Sigmoid colon (tissue), 6 donors: ENCODE measurements at regions not wholly inside any gene's neighbourhood (a gene's known extent, or its start where the extent isn't known, plus 50 kb on each side); places are given as distances from the start of the nearest gene placed in this dataset.

Experiments used
- DNase-seq: peaks from one replicate; pipeline ENCODE4 v3.0.0-alpha.2; 2019
- H3K27ac ChIP-seq, 4 donors: fragments of 200-600 bp; sonication (generic); one replicate each; pipeline ENCODE4 v1.5.1; 2016 to 2019; ENCODE audit warnings: mild to moderate bottlenecking in 1 of 4
- H3K27me3 ChIP-seq, 3 donors: fragments of 200-600 bp; sonication (generic); one replicate each; pipeline ENCODE4 v1.5.1; 2019; ENCODE audit warnings: mild to moderate bottlenecking in 1 of 3
- H3K36me3 ChIP-seq, 4 donors: fragments of 200-600 bp; sonication (generic); one replicate each; pipeline ENCODE4 v1.5.1; 2016 to 2019
- H3K4me1 ChIP-seq, 4 donors: fragments of 200-600 bp; sonication (generic); one replicate each; pipeline ENCODE4 v1.5.1; 2017 to 2019
- H3K4me3 ChIP-seq, 4 donors: fragments of 200-600 bp; sonication (generic); one replicate each; pipeline ENCODE4 v1.5.1; 2017 to 2019; ENCODE audit warnings: mild to moderate bottlenecking in 2 of 4, moderate library complexity in 1 of 4
- H3K9me3 ChIP-seq, 4 donors: fragments of 200-600 bp in 3 of 4; sonication (generic) in 3 of 4; one replicate each; pipeline versions ENCODE4 v1.5.1 to v1.6.1; 2013 to 2019
- CTCF ChIP-seq, 4 experiments: fragments of 450-650 bp in 3 of 4; fragments of 200-600 bp in 1 of 4; IDR thresholded peaks; one replicate each; pipeline ENCODE4 v1.5.1; 2016 to 2019; ENCODE audit warnings: antibody characterized with exemption in 4 of 4, mild to moderate bottlenecking in 3 of 4, moderate library complexity in 2 of 4
- EP300 ChIP-seq, 4 donors: sonication (generic); formaldehyde crosslinking; IDR thresholded peaks; one replicate each; pipeline ENCODE4 v1.6.1; 2017; ENCODE audit warnings: antibody characterized with exemption in 4 of 4
- POLR2A ChIP-seq, 2 donors: fragments of 450-650 bp; IDR thresholded peaks; one replicate each; pipeline ENCODE4 v1.6.1; 2016; ENCODE audit warnings: antibody characterized with exemption in 2 of 2, mild to moderate bottlenecking in 2 of 2, moderate library complexity in 2 of 2
- POLR2AphosphoS5 ChIP-seq, 4 donors: sonication (generic); formaldehyde crosslinking; IDR thresholded peaks; one replicate each; pipeline ENCODE4 v1.6.1; 2017; ENCODE audit warnings: antibody characterized with exemption in 4 of 4
- WGBS, 2 donors: extraction: QIAGEN DNeasy Blood & Tissue Kit; methylation state at CpG; one replicate each; pipeline ENCODE4 v1.1.7; 2013; 5-methylcytosine and 5-hydroxymethylcytosine counted together
- intact Hi-C: fragments of 100-400 bp; cut with DNase I; formaldehyde crosslinking; loops from one replicate; pipeline ENCODE4 v1.15.1; 2023
- donor health status: healthy with polysubstance abuse.
- donor health status: healthy.

DNA sequence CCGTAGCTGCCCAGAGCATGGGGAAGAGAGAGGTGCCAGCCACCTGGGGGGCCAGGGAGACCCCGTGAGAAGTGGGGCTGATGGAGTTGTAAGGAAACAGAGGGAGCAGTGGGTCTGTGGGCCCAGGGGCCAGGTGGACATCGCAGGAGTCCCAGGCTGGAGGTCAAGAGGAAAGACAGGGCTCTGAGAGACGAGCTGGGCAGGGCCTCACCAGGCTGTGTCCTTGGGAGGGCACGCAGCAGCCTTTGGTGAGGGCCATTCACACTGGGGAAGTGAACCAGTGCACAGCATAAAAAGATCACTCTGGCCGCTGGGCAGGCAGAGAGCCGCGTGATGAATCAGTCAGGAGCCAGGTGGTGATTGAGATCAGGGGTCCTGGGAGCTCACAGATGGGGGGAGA is 73.9 kb upstream of the FOXQ1 start:
- intact Hi-C loops, result no loop called here
- Histone ChIP-seq H3K36me3 (no peaks in the 10 kb centered on the region), H3K4me3 (no peak overlapping the region), H3K4me1 (peaks cover 0 to 5% (median 0%) of the 10 kb centered on the region in 4 donors), H3K27ac (no peak overlapping the region), H3K9me3 (no peaks in the 10 kb centered on the region), H3K27me3 (peaks cover 0 to 9% (median 0%) of the 10 kb centered on the region in 3 donors)
- TF ChIP-seq POLR2A (IDR thresholded peaks at IDR 0.05) (no peak), CTCF (IDR thresholded peaks at IDR 0.05) (no peak), POLR2AphosphoS5 (IDR thresholded peaks at IDR 0.05) (no peak)
- no peak for DNase-seq
- WGBS, 2 donors, result 87 to 88% methylated on average over 8 of the region's 8 CpGs

- DNase-seq, result no peak
- no peak overlapping the region for H3K4me3 ChIP-seq
- 90 to 91% methylated on average over 15 of the region's 15 CpGs for WGBS, 2 donors
- TF ChIP-seq EP300 (IDR thresholded peaks at IDR 0.05) (no peak), CTCF (IDR thresholded peaks at IDR 0.05) (no peak), POLR2A (IDR thresholded peaks at IDR 0.05) (no peak), POLR2AphosphoS5 (IDR thresholded peaks at IDR 0.05) (no peak)
- H3K27ac ChIP-seq, result no peak overlapping the region
- no peaks in the 10 kb centered on the region for H3K36me3 ChIP-seq
- H3K4me1 ChIP-seq, result peaks cover 0 to 5% (median 0%) of the 10 kb centered on the region in 4 donors
- no peaks in the 10 kb centered on the region for H3K9me3 ChIP-seq
- peaks cover 0 to 9% (median 0%) of the 10 kb centered on the region in 3 donors for H3K27me3 ChIP-seq
- intact Hi-C loops, result no loop called here
These were observed 74.3 kb upstream of the FOXQ1 start for GRCh38 chr6:1237636-1238035.

DNA sequence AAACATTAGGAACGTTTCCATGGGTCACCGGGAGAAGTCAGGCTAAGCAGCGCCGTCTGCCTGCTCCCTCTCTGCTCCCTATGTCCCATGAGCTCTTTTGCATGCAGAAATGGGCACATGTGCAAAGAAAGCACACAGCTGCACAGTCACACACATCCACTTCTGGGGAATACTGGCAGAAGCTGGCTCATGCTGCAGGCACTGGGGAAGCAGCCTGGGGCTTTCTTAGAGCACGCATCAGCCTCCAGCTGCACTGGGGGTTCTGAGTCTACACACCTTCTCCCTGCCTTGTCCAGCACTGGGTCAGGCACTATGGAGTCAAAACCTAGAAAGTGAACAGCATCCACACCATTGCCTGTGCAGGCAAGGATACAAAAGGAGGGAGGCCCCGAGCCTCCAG is 76.1 kb upstream of the FOXQ1 start:
- TF ChIP-seq CTCF (IDR thresholded peaks at IDR 0.05) (no peak), EP300 (IDR thresholded peaks at IDR 0.05) (no peak), POLR2A (IDR thresholded peaks at IDR 0.05) (no peak), POLR2AphosphoS5 (IDR thresholded peaks at IDR 0.05) (no peak)
- Histone ChIP-seq H3K4me1 (peaks cover 0 to under 1% (median 0%) of the 10 kb centered on the region in 4 donors), H3K9me3 (no peaks in the 10 kb centered on the region), H3K4me3 (no peak overlapping the region), H3K27ac (no peak overlapping the region), H3K36me3 (no peaks in the 10 kb centered on the region), H3K27me3 (peaks cover 0 to 9% (median 0%) of the 10 kb centered on the region in 3 donors)
- intact Hi-C loops, result no loop called here
- no peak for DNase-seq
- 81% methylated on average over 6 of the region's 6 CpGs for WGBS, 2 donors

DNA sequence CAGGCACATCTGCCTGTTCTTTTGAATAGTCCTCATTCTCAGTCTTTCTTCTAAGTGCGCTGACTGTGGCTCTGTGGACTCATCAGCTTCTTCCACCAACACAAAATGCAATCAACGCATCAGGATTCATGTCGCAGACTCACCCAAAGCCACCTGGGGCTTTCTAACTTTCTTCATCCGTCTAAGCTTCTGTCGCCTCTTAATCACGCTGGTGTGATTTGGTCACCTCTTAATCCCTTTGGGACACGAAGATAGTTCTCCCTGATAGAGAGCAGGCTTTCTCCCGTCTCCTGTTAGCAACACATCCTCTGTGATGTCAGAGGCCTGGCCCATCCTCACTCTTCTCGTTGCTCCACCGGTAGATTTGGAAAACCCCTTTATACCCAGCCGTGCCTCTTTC is 78.0 kb upstream of the FOXQ1 start:
- intact Hi-C loops, result no loop called here
- peaks cover 0 to 7% (median 2%) of the 10 kb centered on the region in 4 donors for H3K4me1 ChIP-seq

DNA sequence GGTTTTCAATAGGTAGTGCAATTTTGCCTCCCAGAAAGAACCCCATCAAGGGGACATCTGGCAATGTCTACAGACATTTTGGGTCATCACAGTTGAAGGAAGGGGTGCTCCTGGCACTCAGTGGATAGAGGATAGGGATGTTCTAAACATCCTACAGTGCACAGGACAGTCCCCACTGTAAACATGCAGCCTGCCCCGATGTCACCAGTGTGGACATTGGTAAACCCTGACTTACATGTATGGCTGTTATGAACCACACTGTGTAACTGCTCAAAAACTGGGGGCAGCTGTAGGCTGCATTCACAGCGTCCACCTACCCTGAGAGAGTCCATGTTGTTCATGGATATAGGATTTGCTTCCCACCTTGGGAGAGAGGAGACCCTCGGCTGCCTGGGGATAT is 79.3 kb upstream of the FOXQ1 start:
- no peaks in the 10 kb centered on the region for H3K9me3 ChIP-seq
- intact Hi-C loops, result no loop called here
- no peak for DNase-seq
- no peak overlapping the region for H3K27ac ChIP-seq
- no peaks in the 10 kb centered on the region for H3K36me3 ChIP-seq
- H3K27me3 ChIP-seq, result peaks cover 0 to 8% (median 5%) of the 10 kb centered on the region in 3 donors
- TF ChIP-seq POLR2AphosphoS5 (IDR thresholded peaks at IDR 0.05) (no peak), EP300 (IDR thresholded peaks at IDR 0.05) (no peak), CTCF (IDR thresholded peaks at IDR 0.05) (no peak), POLR2A (IDR thresholded peaks at IDR 0.05) (no peak)
- no peak overlapping the region for H3K4me3 ChIP-seq
- peaks cover 0 to 7% (median 2%) of the 10 kb centered on the region in 4 donors for H3K4me1 ChIP-seq
- 85 to 89% methylated on average over 3 of the region's 3 CpGs for WGBS, 2 donors

More for the DNA sequence above, 78.0 kb upstream of the FOXQ1 start:
- no peak for DNase-seq
- Histone ChIP-seq H3K36me3 (no peaks in the 10 kb centered on the region), H3K27me3 (peaks cover 0 to 12% (median 0%) of the 10 kb centered on the region in 3 donors), H3K9me3 (no peaks in the 10 kb centered on the region), H3K4me3 (no peak overlapping the region), H3K27ac (no peak overlapping the region)
- 85 to 91% methylated on average over 11 of the region's 11 CpGs for WGBS, 2 donors
- TF ChIP-seq POLR2AphosphoS5 (IDR thresholded peaks at IDR 0.05) (no peak), POLR2A (IDR thresholded peaks at IDR 0.05) (no peak)
